T-helper 1 cell (primary cell): ENCODE measurements at regions not wholly inside any gene's neighbourhood (a gene's known extent, or its start where the extent isn't known, plus 50 kb on each side); places are given as distances from the start of the nearest gene placed in this dataset.
"Not testable (repeated sequence)": the region's sequence is repeated elsewhere in the genome, so short reads cannot be mapped to it uniquely, and the experiment has no call there.

Experiments used
- DNase-seq, 5 donors: peaks; one replicate each; pipeline ENCODE4 v3.0.0-alpha.2; 2012 to 2020

GRCh38 chr17:30731210-30732132, 93.0 kb downstream of the CRLF3 start:
- DNase-seq, result peak; percentile 64 to 85 (median 74)

- DNase-seq, result not testable (repeated sequence)
These were observed 93.7 kb downstream of the CRLF3 start for GRCh38 chr17:30730837-30731209.

GRCh38 chr17:30730171-30730836, 94.2 kb downstream of the CRLF3 start:
- DNase-seq, result not testable (repeated sequence)

- not testable (repeated sequence) for DNase-seq
These were observed 94.9 kb downstream of the CRLF3 start for GRCh38 chr17:30729471-30730170.

GRCh38 chr17:30727517-30727916, 97.0 kb downstream of the CRLF3 start:
- not testable (repeated sequence) for DNase-seq

- not testable (repeated sequence) for DNase-seq
These were observed 97.8 kb downstream of the CRLF3 start for GRCh38 chr17:30726734-30727133.

- not testable (repeated sequence) for DNase-seq
These were observed 98.2 kb downstream of the CRLF3 start for GRCh38 chr17:30726310-30726709.

- not testable (repeated sequence) for DNase-seq
These were observed 100.3 kb downstream of the CRLF3 start for GRCh38 chr17:30724034-30724650.

- not testable (repeated sequence) for DNase-seq
These were observed 102.2 kb downstream of the CRLF3 start for GRCh38 chr17:30722114-30722780.

GRCh38 chr17:30720971-30721370, 103.5 kb downstream of the CRLF3 start:
- not testable (repeated sequence) for DNase-seq

GRCh38 chr17:30720013-30720471, 104.5 kb downstream of the CRLF3 start:
- DNase-seq, result no peak

- DNase-seq, result peak; percentile 50 to 76 (median 68)
These were observed 105.1 kb downstream of the CRLF3 start for GRCh38 chr17:30719131-30719973.

GRCh38 chr17:30718691-30719090, 105.8 kb downstream of the CRLF3 start:
- not testable (repeated sequence) for DNase-seq

GRCh38 chr17:30718099-30718447, 106.4 kb downstream of the CRLF3 start:
- DNase-seq, result not testable (repeated sequence)

- no peak for DNase-seq
These were observed 107.0 kb downstream of the CRLF3 start for GRCh38 chr17:30717291-30718098.

GRCh38 chr17:30716461-30717290, 107.8 kb downstream of the CRLF3 start:
- no peak for DNase-seq

- peak in 3 of 5 donors; percentile 31 to 52 (median 32) for DNase-seq
These were observed 109.5 kb downstream of the CRLF3 start for GRCh38 chr17:30714825-30715622.

- not testable (repeated sequence) for DNase-seq
These were observed 110.7 kb downstream of the CRLF3 start for GRCh38 chr17:30713805-30714204.
